ENCODE measurements at regions not wholly inside any gene's neighbourhood (a gene's known extent, or its start where the extent isn't known, plus 50 kb on each side); places are given as distances from the start of the nearest gene placed in this dataset.

DNA sequence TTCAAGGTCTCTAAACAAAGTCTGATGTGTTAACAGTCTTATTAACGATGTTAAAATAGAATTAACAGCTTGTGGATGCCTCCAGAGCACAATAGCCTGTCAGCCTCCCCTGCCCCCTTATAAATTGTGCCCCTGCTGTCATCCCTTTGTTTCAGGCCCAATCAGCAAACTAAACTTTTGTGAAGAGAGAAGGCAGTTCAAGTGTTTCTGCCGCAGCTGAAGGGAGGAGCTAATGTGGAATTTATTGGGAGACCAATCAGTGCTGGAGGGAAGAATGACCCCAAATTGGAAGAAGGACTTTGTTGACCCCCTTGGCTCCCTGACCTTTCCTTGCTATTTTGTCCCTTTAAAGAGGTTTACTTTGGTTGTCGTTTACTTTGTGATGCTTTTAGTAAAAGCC lies 160.5 kb downstream of the TM9SF2 start:
- no peaks in the 10 kb centered on the region for H3K36me3 ChIP-seq (ENCODE audit: control insufficient read depth, insufficient read depth, low read length)
- H3K4me3 ChIP-seq (ENCODE audit: low read depth, low read length) = no peak overlapping the region
- H3K27ac ChIP-seq (ENCODE audit: low read depth, low read length) = peak overlapping the region; percentile 96
- H3K9ac ChIP-seq (ENCODE audit: low read depth, low read length) = no peak overlapping the region
- H3K9me3 ChIP-seq (ENCODE audit: control insufficient read depth, insufficient read depth, low read length) = no peaks in the 10 kb centered on the region
- no peaks in the 10 kb centered on the region for H3K27me3 ChIP-seq (ENCODE audit: control insufficient read depth, insufficient read depth, low read length)
- peaks cover 75% of the 10 kb centered on the region for H3K4me1 ChIP-seq (ENCODE audit: control insufficient read depth, insufficient read depth, low read length)

DNA sequence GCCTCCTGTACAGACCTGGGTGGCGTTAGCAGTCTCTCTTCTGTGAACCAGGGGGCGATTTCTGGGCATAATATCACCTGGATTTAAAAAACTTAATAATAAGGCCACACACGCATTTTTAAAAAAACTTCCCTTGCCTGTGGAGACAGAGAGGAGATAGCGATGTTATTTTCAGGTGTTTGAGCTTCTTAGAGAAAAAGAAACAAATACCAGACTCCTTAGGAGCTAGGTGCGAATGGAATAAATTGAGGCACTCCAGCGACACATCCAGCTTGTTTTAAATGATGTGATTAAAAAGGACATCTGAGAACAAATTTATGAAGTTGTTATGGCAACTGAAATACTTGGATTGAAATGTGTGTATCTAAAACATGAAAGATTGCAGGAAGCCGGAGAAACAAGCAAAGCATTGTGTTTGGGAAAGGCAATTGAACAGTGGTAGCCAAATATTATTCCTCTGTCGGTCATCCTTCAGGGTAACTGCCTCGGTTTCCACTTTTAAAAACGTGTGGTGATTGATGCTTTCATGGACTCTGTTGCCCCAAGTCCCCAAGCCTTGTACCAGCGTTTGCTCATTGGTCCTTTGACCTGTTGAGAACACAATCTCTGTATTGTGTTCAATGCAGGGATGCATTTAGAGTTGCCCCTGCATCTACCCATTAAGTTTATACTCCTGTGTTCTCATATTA lies 158.7 kb downstream of the TM9SF2 start:
- no peaks in the 10 kb centered on the region for H3K9me3 ChIP-seq (ENCODE audit: control insufficient read depth, insufficient read depth, low read length)
- H3K4me3 ChIP-seq (ENCODE audit: low read depth, low read length) = no peak overlapping the region
- peaks cover 82% of the 10 kb centered on the region for H3K4me1 ChIP-seq (ENCODE audit: control insufficient read depth, insufficient read depth, low read length)
- H3K9ac ChIP-seq (ENCODE audit: low read depth, low read length) = no peak overlapping the region; the same call in 1 of the 2 replicates
- H3K27me3 ChIP-seq (ENCODE audit: control insufficient read depth, insufficient read depth, low read length) = no peaks in the 10 kb centered on the region
- no peaks in the 10 kb centered on the region for H3K36me3 ChIP-seq (ENCODE audit: control insufficient read depth, insufficient read depth, low read length)
- H3K27ac ChIP-seq (ENCODE audit: low read depth, low read length) = peak overlapping the region; percentile 96

DNA sequence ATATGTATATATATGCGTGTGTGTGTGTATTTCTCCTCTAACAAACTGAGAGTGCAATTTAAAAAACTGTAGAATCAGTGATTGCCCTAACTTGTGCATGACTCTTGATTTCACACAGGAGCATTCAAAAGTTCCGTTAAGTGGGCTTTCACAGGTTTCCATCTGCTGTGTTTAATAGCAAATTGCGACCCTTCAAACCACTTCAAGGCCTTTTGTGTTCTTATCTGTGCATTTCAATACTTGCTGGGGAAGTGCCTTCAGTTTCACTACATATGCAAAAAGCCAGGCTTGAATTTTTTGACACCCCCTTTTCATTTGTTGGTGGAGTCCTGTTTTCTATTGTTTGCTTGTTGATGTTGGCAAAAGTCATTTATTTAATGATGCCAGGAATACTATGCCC lies 158.0 kb downstream of the TM9SF2 start:
- H3K27ac ChIP-seq (ENCODE audit: low read depth, low read length) = peak overlapping the region; percentile 96
- peaks cover 82% of the 10 kb centered on the region for H3K4me1 ChIP-seq (ENCODE audit: control insufficient read depth, insufficient read depth, low read length)
- H3K27me3 ChIP-seq (ENCODE audit: control insufficient read depth, insufficient read depth, low read length) = no peaks in the 10 kb centered on the region
- no peak overlapping the region for H3K9ac ChIP-seq (ENCODE audit: low read depth, low read length)
- H3K4me3 ChIP-seq (ENCODE audit: low read depth, low read length) = peak overlapping the region; percentile 14; the same call in 1 of the 2 replicates
- no peaks in the 10 kb centered on the region for H3K36me3 ChIP-seq (ENCODE audit: control insufficient read depth, insufficient read depth, low read length)
- H3K9me3 ChIP-seq (ENCODE audit: control insufficient read depth, insufficient read depth, low read length) = no peaks in the 10 kb centered on the region

GRCh38 chr13:99658261-99658991 lies 157.2 kb downstream of the TM9SF2 start:
- H3K9me3 ChIP-seq (ENCODE audit: control insufficient read depth, insufficient read depth, low read length) = no peaks in the 10 kb centered on the region
- H3K27ac ChIP-seq (ENCODE audit: low read depth, low read length) = peak overlapping the region; percentile 96
- H3K4me3 ChIP-seq (ENCODE audit: low read depth, low read length) = peak overlapping the region; percentile 51
- peaks cover 76% of the 10 kb centered on the region for H3K4me1 ChIP-seq (ENCODE audit: control insufficient read depth, insufficient read depth, low read length)
- peak overlapping the region; percentile 62 for H3K9ac ChIP-seq (ENCODE audit: low read depth, low read length)
- no peaks in the 10 kb centered on the region for H3K27me3 ChIP-seq (ENCODE audit: control insufficient read depth, insufficient read depth, low read length)
- H3K36me3 ChIP-seq (ENCODE audit: control insufficient read depth, insufficient read depth, low read length) = no peaks in the 10 kb centered on the region

DNA sequence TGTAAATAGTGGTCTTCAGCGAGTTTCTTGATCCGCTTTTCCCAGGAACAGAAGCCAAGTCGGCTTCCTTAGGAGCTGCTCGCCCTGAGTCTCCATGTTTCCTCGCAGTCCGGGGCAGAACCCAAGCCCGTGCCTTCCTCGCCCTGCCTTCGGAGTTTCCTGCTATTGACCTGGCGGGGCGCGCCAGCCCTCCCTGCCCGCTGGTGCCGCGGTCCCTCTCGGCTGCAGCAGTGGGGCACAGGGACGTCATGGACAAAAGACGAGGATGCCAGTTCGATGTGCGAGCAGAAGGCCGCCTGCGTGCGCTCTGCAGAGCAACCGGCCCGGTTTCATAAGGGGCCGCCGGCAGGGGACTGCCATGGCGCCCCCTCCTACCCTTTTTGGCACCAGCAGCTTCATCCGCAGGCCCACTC lies 156.6 kb downstream of the TM9SF2 start:
- Histone ChIP-seq H3K27ac (ENCODE audit: low read depth, low read length) (peak overlapping the region; percentile 96), H3K36me3 (ENCODE audit: control insufficient read depth, insufficient read depth, low read length) (no peaks in the 10 kb centered on the region), H3K9me3 (ENCODE audit: control insufficient read depth, insufficient read depth, low read length) (no peaks in the 10 kb centered on the region), H3K4me1 (ENCODE audit: control insufficient read depth, insufficient read depth, low read length) (peaks cover 70% of the 10 kb centered on the region), H3K4me3 (ENCODE audit: low read depth, low read length) (peak overlapping the region; percentile 51), H3K27me3 (ENCODE audit: control insufficient read depth, insufficient read depth, low read length) (no peaks in the 10 kb centered on the region), H3K9ac (ENCODE audit: low read depth, low read length) (peak overlapping the region; percentile 62)

- peak overlapping the region; percentile 96 for H3K27ac ChIP-seq (ENCODE audit: low read depth, low read length)
- peaks cover 61% of the 10 kb centered on the region for H3K4me1 ChIP-seq (ENCODE audit: control insufficient read depth, insufficient read depth, low read length)
- H3K27me3 ChIP-seq (ENCODE audit: control insufficient read depth, insufficient read depth, low read length) = no peaks in the 10 kb centered on the region
- H3K36me3 ChIP-seq (ENCODE audit: control insufficient read depth, insufficient read depth, low read length) = no peaks in the 10 kb centered on the region
- no peak overlapping the region for H3K9ac ChIP-seq (ENCODE audit: low read depth, low read length)
- H3K9me3 ChIP-seq (ENCODE audit: control insufficient read depth, insufficient read depth, low read length) = no peaks in the 10 kb centered on the region
- H3K4me3 ChIP-seq (ENCODE audit: low read depth, low read length) = no peak overlapping the region
Observed at GRCh38 chr13:99656844-99657381, 155.6 kb downstream of the TM9SF2 start.

DNA sequence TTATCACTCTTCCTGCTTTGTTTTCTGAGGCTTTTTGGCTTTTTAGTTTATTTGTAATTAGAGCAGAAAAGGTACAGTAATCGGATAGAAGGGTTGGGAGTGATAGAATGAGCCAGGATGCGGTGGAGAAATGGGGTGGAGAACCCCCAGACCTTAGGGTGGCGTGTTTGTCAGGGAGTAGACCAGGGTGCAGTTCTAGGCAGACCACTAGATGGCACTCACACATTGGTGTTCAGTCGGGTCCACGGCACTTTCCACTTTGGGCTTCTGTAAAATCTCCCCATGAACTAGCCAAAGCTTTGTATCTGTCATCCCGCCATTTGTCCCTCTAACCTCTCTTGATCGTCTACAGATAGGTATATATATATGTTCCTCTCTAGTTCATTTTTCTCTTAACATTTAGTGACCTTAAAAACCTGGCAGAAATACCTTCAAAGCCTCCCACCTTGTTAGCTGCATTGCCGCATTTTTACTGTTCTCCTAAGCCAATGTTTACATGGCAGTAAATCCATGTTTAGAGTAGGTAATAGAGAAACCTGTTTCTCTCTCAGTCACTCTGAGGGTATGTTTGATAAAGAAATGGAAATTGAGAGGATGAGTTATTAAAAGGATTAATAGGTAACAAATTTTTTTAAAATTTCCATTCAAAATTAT lies 154.9 kb downstream of the TM9SF2 start:
- peaks cover 54% of the 10 kb centered on the region for H3K4me1 ChIP-seq (ENCODE audit: control insufficient read depth, insufficient read depth, low read length)

DNA sequence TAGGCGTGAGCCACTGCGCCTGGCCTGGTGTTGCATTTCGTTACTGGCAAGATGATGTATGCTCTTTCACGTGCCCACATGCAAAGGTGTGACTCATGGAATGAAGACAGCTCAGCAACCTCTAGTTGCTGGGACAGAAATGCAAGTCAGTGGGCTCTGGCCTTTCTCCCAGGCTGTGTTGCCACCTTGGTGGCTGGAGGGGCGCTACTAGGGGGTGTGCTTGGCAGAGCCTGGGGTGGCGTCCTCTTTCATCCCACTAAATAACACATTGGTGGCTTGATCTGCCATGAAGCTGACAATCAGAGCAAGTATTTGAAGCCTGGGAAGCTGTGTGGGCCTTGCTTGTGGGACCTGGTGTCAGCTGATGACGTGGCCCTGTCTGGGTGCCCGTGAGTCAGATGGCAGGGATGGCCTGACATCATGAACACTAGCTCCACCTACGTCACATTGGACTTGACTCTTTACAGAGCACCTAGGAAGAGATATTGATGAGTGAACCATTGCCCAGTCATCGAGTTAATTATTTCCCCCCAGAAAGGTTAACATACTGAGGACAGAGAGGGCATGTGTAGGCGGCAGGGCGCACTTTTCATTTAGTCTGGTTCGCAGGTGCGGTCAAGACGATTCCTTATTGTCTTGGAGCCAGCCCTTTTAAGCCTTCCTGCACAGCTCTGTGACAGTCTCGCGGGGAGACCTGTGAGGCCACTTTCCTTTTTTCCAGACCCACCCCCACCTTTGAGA lies 154.2 kb downstream of the TM9SF2 start:
- Histone ChIP-seq H3K27ac (ENCODE audit: low read depth, low read length) (no peak overlapping the region), H3K36me3 (ENCODE audit: control insufficient read depth, insufficient read depth, low read length) (no peaks in the 10 kb centered on the region), H3K27me3 (ENCODE audit: control insufficient read depth, insufficient read depth, low read length) (no peaks in the 10 kb centered on the region), H3K4me1 (ENCODE audit: control insufficient read depth, insufficient read depth, low read length) (peaks cover 47% of the 10 kb centered on the region), H3K4me3 (ENCODE audit: low read depth, low read length) (no peak overlapping the region), H3K9ac (ENCODE audit: low read depth, low read length) (no peak overlapping the region), H3K9me3 (ENCODE audit: control insufficient read depth, insufficient read depth, low read length) (no peaks in the 10 kb centered on the region)

More for the DNA sequence above, 154.9 kb downstream of the TM9SF2 start:
- Histone ChIP-seq H3K27ac (ENCODE audit: low read depth, low read length) (peak overlapping the region; percentile 96), H3K9me3 (ENCODE audit: control insufficient read depth, insufficient read depth, low read length) (no peaks in the 10 kb centered on the region), H3K27me3 (ENCODE audit: control insufficient read depth, insufficient read depth, low read length) (no peaks in the 10 kb centered on the region), H3K36me3 (ENCODE audit: control insufficient read depth, insufficient read depth, low read length) (no peaks in the 10 kb centered on the region), H3K9ac (ENCODE audit: low read depth, low read length) (no peak overlapping the region), H3K4me3 (ENCODE audit: low read depth, low read length) (no peak overlapping the region)

DNA sequence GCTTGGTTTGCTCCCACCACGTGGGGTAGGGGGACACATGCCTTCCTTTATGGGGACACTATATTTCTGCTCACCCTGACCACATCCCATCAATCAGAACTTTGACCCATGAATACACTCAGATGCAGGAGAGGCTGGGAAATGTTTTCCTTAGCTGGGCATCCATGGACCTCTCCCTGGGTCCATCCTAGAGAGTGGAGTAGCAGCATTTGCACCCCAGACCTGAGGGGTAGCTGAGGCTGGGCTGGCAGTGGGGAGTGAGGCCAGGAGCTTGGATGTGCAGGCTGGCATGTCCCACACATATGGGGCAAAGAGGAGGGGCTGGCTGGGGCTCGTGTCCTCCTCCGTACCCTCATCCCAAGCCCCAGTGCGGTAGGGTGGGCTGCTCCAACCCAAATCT lies 152.8 kb downstream of the TM9SF2 start:
- Histone ChIP-seq H3K9ac (ENCODE audit: low read depth, low read length) (no peak overlapping the region), H3K36me3 (ENCODE audit: control insufficient read depth, insufficient read depth, low read length) (no peaks in the 10 kb centered on the region), H3K9me3 (ENCODE audit: control insufficient read depth, insufficient read depth, low read length) (no peaks in the 10 kb centered on the region), H3K27ac (ENCODE audit: low read depth, low read length) (no peak overlapping the region), H3K4me3 (ENCODE audit: low read depth, low read length) (no peak overlapping the region), H3K27me3 (ENCODE audit: control insufficient read depth, insufficient read depth, low read length) (no peaks in the 10 kb centered on the region), H3K4me1 (ENCODE audit: control insufficient read depth, insufficient read depth, low read length) (peaks cover 36% of the 10 kb centered on the region)

DNA sequence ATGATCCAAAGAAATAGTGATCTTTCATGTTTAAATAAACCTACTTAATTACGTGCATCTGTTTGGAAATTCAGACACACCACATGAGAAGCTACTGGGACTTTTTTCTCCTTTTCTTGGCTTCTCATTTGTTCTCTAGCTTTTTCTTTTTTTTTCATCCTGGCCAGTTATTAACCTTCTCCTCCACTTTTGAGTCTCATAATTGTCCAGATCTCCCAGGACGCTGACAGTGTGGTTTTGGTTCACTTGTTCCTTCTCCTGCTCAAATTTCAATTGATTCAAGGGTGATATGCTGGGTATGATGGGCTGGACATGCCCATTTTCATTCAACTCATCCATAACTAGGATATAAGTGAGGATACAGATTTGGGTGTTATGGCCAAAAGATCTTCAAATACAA lies 152.3 kb downstream of the TM9SF2 start:
- no peak overlapping the region for H3K27ac ChIP-seq (ENCODE audit: low read depth, low read length)
- H3K4me1 ChIP-seq (ENCODE audit: control insufficient read depth, insufficient read depth, low read length) = peaks cover 35% of the 10 kb centered on the region
- H3K27me3 ChIP-seq (ENCODE audit: control insufficient read depth, insufficient read depth, low read length) = no peaks in the 10 kb centered on the region
- no peak overlapping the region for H3K4me3 ChIP-seq (ENCODE audit: low read depth, low read length)
- H3K36me3 ChIP-seq (ENCODE audit: control insufficient read depth, insufficient read depth, low read length) = no peaks in the 10 kb centered on the region
- no peaks in the 10 kb centered on the region for H3K9me3 ChIP-seq (ENCODE audit: control insufficient read depth, insufficient read depth, low read length)
- no peak overlapping the region for H3K9ac ChIP-seq (ENCODE audit: low read depth, low read length)
